GM23338 (cell line): ENCODE measurements at regions not wholly inside any gene's neighbourhood (a gene's known extent, or its start where the extent isn't known, plus 50 kb on each side); places are given as distances from the start of the nearest gene placed in this dataset.

Experiments
- ATAC-seq: fragments of 200-7000 bp; cut with Tn5 transposase; 3 replicates; pipeline ENCODE4 v1.9.1; 2020
- DNase-seq: peaks from one replicate; pipeline ENCODE4 v3.0.0-alpha.2; 2015; ENCODE audit warnings: low spot score
- H2AFZ ChIP-seq: fragments of 200-600 bp; sonication (generic); 2 replicates; pipeline ENCODE4 v1.8.0; 2016; ENCODE audit warnings: antibody characterized with exemption, mild to moderate bottlenecking, moderate library complexity
- H3F3A ChIP-seq: fragments of 200-600 bp; sonication (generic); replicated peaks from 2 replicates; pipeline ENCODE4 v1.8.0; 2017; ENCODE audit warnings: antibody characterized with exemption, mixed run types, low read depth
- H3K27ac ChIP-seq: fragments of 200-600 bp; sonication (generic); 2 replicates; pipeline ENCODE4 v1.6.1; 2016; ENCODE audit warnings: low read depth
- H3K27me3 ChIP-seq: fragments of 200-600 bp; sonication (generic); 2 replicates; pipeline ENCODE4 v1.8.0; 2016; ENCODE audit warnings: mild to moderate bottlenecking, mixed run types, moderate library complexity; ENCODE audit not compliant: insufficient read depth
- H3K36me3 ChIP-seq: fragments of 200-600 bp; sonication (generic); 2 replicates; pipeline ENCODE4 v1.8.0; 2016; ENCODE audit warnings: mild to moderate bottlenecking; ENCODE audit not compliant: insufficient read depth
- H3K4me1 ChIP-seq: fragments of 200-600 bp; sonication (generic); 2 replicates; pipeline ENCODE4 v1.8.0; 2016; ENCODE audit warnings: mild to moderate bottlenecking, moderate library complexity; ENCODE audit not compliant: insufficient read depth
- H3K4me2 ChIP-seq: fragments of 200-600 bp; sonication (generic); 2 replicates; pipeline ENCODE4 v1.7.1; 2017; ENCODE audit warnings: mixed run types
- H3K4me3 ChIP-seq: fragments of 200-600 bp; sonication (generic); 2 replicates; pipeline ENCODE4 v1.6.1; 2016; ENCODE audit warnings: mixed run types
- H3K79me2 ChIP-seq: fragments of 200-600 bp; sonication (generic); replicated peaks from 2 replicates; pipeline ENCODE4 v1.8.0; 2017; ENCODE audit warnings: mild to moderate bottlenecking; ENCODE audit not compliant: insufficient read depth
- H3K9me2 ChIP-seq: fragments of 200-600 bp; sonication (generic); 2 replicates; pipeline ENCODE4 v1.8.0; 2017; ENCODE audit not compliant: insufficient read depth
- H4K20me1 ChIP-seq: fragments of 200-600 bp; sonication (generic); replicated peaks from 2 replicates; pipeline ENCODE4 v1.8.0; 2017; ENCODE audit warnings: mild to moderate bottlenecking; ENCODE audit not compliant: insufficient read depth
- H3K27ac Mint-ChIP-seq: 2 replicates; pipeline ENCODE4 v1.8.0; 2020; ENCODE audit warnings: inconsistent platforms, mild to moderate bottlenecking, moderate library complexity, mixed read lengths
- H3K27me3 Mint-ChIP-seq: 3 replicates; pipeline ENCODE4 v1.8.0; 2022; ENCODE audit warnings: low read depth, mild to moderate bottlenecking, moderate library complexity, mixed read lengths, inconsistent platforms; ENCODE audit not compliant: insufficient read depth, poor library complexity
- H3K36me3 Mint-ChIP-seq: 3 replicates; pipeline ENCODE4 v1.8.0; 2021; ENCODE audit warnings: low read depth, mild to moderate bottlenecking, inconsistent platforms, moderate library complexity, mixed read lengths
- H3K4me1 Mint-ChIP-seq: 3 replicates; pipeline ENCODE4 v1.8.0; 2020; ENCODE audit warnings: mild to moderate bottlenecking, inconsistent platforms, mixed read lengths
- H3K4me3 Mint-ChIP-seq: 3 replicates; pipeline ENCODE4 v1.8.0; 2021; ENCODE audit warnings: moderate library complexity, mild to moderate bottlenecking, inconsistent platforms, mixed read lengths
- H3K9me3 Mint-ChIP-seq: 3 replicates; pipeline ENCODE4 v1.8.0; 2020; ENCODE audit warnings: moderate library complexity, mild to moderate bottlenecking, inconsistent platforms, mixed read lengths
- CREB1 ChIP-seq: fragments of 250-450 bp; sonication (Bioruptor Pico); IDR thresholded peaks from 2 replicates; pipeline ENCODE4 v1.5.0; 2020; ENCODE audit warnings: low read depth, mild to moderate bottlenecking, moderate library complexity
- CTCF ChIP-seq, 2 experiments: fragments of 200-600 bp in 1 of 2; sonication (generic) in 1 of 2; conservative IDR thresholded peaks; 2 replicates each; pipeline versions ENCODE4 v1.5.1 to v1.6.1; 2016 to 2017; ENCODE audit warnings: antibody characterized with exemption in 2 of 2, low read depth in 2 of 2, mild to moderate bottlenecking in 2 of 2, moderate library complexity in 1 of 2
- EZH2 ChIP-seq: fragments of 200-600 bp; sonication (generic); IDR thresholded peaks from one replicate; pipeline ENCODE4 v1.8.0; 2017; ENCODE audit warnings: antibody characterized with exemption, mild to moderate bottlenecking, low read depth; ENCODE audit not compliant: unreplicated experiment
- EZH2phosphoT487 ChIP-seq: fragments of 200-600 bp; sonication (generic); IDR thresholded peaks from one replicate; pipeline ENCODE4 v1.8.1; 2018; ENCODE audit warnings: antibody characterized with exemption; ENCODE audit not compliant: unreplicated experiment
- JUNB ChIP-seq: IDR thresholded peaks from one replicate; pipeline ENCODE4 v1.6.1; 2016; ENCODE audit warnings: antibody characterized with exemption; ENCODE audit not compliant: unreplicated experiment
- NANOG ChIP-seq: IDR thresholded peaks from 2 replicates; pipeline ENCODE4 v1.6.1; 2016; ENCODE audit warnings: antibody characterized with exemption, borderline replicate concordance
- POLR2AphosphoS5 ChIP-seq: IDR thresholded peaks from 2 replicates; pipeline ENCODE4 v1.6.1; 2016; ENCODE audit warnings: antibody characterized with exemption, low read depth
- REST ChIP-seq: IDR thresholded peaks from one replicate; pipeline ENCODE4 v1.6.1; 2018; ENCODE audit warnings: antibody characterized with exemption; ENCODE audit not compliant: unreplicated experiment
- STAT1 ChIP-seq: IDR thresholded peaks from one replicate; pipeline ENCODE4 v1.6.1; 2016; ENCODE audit warnings: antibody characterized with exemption; ENCODE audit not compliant: unreplicated experiment
- ZNF114 ChIP-seq: fragments of 250-450 bp; sonication (Bioruptor Pico); IDR thresholded peaks from 2 replicates; pipeline ENCODE4 v1.5.0; 2020; ENCODE audit warnings: mild to moderate bottlenecking, moderate library complexity
- ZNF331 ChIP-seq: fragments of 250-450 bp; sonication (Bioruptor Pico); IDR thresholded peaks from 2 replicates; pipeline ENCODE4 v1.5.0; 2020; ENCODE audit warnings: low read depth, mild to moderate bottlenecking, moderate library complexity
- TF ChIP-seq, protein P1 (sequence below): IDR thresholded peaks from 2 replicates; pipeline ENCODE4 v1.6.1; 2016; ENCODE audit warnings: antibody characterized with exemption
- TF ChIP-seq, protein P2 (sequence below): fragments of 250-450 bp; sonication (Bioruptor Pico); IDR thresholded peaks from 2 replicates; pipeline ENCODE4 v1.5.0; 2020; ENCODE audit warnings: mild to moderate bottlenecking, moderate library complexity

DNA sequence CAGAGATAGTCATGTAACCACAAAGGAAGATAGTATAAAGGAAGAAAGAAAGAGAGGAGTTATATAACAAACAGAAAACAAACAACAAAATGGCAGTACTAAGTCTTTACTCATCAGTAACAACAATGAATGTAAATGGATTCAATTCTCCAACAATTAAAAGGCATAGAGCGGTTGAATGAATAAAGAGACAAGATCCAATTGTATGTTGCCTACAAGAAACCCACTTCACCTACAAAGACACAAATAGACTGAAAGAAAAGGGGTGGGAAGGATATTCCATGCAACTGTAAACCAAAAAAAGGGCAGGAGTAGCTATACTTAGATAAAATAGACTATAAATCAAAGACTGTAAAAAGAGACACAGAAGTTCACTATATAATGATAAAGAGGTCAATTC is 157.3 kb upstream of the CREB1 start:
- no peaks in the 10 kb centered on the region for H3K36me3 Mint-ChIP-seq
- H3K27me3 Mint-ChIP-seq: no peaks in the 10 kb centered on the region
- Histone ChIP-seq H3K4me2 (no peak overlapping the region), H3F3A (no peaks in the 10 kb centered on the region), H3K36me3 (no peaks in the 10 kb centered on the region), H2AFZ (no peak overlapping the region), H3K4me1 (no peaks in the 10 kb centered on the region), H3K27me3 (no peaks in the 10 kb centered on the region), H3K9me2 (peaks cover 3% of the 10 kb centered on the region), H3K79me2 (no peaks in the 10 kb centered on the region), H3K4me3 (no peak overlapping the region), H4K20me1 (no peaks in the 10 kb centered on the region), H3K27ac (no peak overlapping the region)
- no peak for TF ChIP-seq STAT1
- TF ChIP-seq, protein P1, sequence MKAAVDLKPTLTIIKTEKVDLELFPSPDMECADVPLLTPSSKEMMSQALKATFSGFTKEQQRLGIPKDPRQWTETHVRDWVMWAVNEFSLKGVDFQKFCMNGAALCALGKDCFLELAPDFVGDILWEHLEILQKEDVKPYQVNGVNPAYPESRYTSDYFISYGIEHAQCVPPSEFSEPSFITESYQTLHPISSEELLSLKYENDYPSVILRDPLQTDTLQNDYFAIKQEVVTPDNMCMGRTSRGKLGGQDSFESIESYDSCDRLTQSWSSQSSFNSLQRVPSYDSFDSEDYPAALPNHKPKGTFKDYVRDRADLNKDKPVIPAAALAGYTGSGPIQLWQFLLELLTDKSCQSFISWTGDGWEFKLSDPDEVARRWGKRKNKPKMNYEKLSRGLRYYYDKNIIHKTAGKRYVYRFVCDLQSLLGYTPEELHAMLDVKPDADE: no peak
- TF ChIP-seq ZNF114 (CRISPR knock-in tag): no peak
- TF ChIP-seq, protein P2, sequence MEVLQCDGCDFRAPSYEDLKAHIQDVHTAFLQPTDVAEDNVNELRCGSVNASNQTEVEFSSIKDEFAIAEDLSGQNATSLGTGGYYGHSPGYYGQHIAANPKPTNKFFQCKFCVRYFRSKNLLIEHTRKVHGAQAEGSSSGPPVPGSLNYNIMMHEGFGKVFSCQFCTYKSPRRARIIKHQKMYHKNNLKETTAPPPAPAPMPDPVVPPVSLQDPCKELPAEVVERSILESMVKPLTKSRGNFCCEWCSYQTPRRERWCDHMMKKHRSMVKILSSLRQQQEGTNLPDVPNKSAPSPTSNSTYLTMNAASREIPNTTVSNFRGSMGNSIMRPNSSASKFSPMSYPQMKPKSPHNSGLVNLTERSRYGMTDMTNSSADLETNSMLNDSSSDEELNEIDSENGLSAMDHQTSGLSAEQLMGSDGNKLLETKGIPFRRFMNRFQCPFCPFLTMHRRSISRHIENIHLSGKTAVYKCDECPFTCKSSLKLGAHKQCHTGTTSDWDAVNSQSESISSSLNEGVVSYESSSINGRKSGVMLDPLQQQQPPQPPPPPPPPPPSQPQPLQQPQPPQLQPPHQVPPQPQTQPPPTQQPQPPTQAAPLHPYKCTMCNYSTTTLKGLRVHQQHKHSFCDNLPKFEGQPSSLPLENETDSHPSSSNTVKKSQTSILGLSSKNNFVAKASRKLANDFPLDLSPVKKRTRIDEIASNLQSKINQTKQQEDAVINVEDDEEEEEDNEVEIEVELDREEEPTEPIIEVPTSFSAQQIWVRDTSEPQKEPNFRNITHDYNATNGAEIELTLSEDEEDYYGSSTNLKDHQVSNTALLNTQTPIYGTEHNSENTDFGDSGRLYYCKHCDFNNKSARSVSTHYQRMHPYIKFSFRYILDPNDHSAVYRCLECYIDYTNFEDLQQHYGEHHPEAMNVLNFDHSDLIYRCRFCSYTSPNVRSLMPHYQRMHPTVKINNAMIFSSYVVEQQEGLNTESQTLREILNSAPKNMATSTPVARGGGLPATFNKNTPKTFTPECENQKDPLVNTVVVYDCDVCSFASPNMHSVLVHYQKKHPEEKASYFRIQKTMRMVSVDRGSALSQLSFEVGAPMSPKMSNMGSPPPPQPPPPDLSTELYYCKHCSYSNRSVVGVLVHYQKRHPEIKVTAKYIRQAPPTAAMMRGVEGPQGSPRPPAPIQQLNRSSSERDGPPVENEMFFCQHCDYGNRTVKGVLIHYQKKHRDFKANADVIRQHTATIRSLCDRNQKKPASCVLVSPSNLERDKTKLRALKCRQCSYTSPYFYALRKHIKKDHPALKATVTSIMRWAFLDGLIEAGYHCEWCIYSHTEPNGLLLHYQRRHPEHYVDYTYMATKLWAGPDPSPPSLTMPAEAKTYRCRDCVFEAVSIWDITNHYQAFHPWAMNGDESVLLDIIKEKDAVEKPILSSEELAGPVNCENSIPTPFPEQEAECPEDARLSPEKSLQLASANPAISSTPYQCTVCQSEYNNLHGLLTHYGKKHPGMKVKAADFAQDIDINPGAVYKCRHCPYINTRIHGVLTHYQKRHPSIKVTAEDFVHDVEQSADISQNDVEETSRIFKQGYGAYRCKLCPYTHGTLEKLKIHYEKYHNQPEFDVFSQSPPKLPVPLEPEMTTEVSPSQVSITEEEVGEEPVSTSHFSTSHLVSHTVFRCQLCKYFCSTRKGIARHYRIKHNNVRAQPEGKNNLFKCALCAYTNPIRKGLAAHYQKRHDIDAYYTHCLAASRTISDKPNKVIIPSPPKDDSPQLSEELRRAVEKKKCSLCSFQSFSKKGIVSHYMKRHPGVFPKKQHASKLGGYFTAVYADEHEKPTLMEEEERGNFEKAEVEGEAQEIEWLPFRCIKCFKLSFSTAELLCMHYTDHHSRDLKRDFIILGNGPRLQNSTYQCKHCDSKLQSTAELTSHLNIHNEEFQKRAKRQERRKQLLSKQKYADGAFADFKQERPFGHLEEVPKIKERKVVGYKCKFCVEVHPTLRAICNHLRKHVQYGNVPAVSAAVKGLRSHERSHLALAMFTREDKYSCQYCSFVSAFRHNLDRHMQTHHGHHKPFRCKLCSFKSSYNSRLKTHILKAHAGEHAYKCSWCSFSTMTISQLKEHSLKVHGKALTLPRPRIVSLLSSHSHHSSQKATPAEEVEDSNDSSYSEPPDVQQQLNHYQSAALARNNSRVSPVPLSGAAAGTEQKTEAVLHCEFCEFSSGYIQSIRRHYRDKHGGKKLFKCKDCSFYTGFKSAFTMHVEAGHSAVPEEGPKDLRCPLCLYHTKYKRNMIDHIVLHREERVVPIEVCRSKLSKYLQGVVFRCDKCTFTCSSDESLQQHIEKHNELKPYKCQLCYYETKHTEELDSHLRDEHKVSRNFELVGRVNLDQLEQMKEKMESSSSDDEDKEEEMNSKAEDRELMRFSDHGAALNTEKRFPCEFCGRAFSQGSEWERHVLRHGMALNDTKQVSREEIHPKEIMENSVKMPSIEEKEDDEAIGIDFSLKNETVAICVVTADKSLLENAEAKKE: no peak
- no peak for TF ChIP-seq CREB1 (CRISPR knock-in tag)
- TF ChIP-seq CTCF (conservative IDR thresholded peaks at IDR 0.05; ENCODE audit: low read depth in 2 of 2): no peak
- no peak for TF ChIP-seq JUNB
- TF ChIP-seq NANOG: no peak
- no peak for TF ChIP-seq EZH2phosphoT487
- no peak for TF ChIP-seq EZH2
- TF ChIP-seq POLR2AphosphoS5: no peak
- TF ChIP-seq ZNF331 (CRISPR knock-in tag): no peak
- no peak for TF ChIP-seq REST
- peaks cover 12% of the 10 kb centered on the region for H3K4me1 Mint-ChIP-seq
- no peak overlapping the region for H3K4me3 Mint-ChIP-seq
- no peaks in the 10 kb centered on the region for H3K9me3 Mint-ChIP-seq
- ATAC-seq: no peak
- H3K27ac Mint-ChIP-seq: no peak overlapping the region
- no peak for DNase-seq
